Caco-2 (cell line): ENCODE measurements at regions not wholly inside any gene's neighbourhood (a gene's known extent, or its start where the extent isn't known, plus 50 kb on each side); places are given as distances from the start of the nearest gene placed in this dataset.

Experiments used
- BruUV-seq: library from RNA; stranded (reverse); fragments of 400-500 nt; replicated peaks from 2 replicates; lab custom pipeline; 2021; lab: Mats Ljungman, UMichigan
- CTCF ChIA-PET: fragments of 300-600 bp; sonication (Branson Sonifier 250); formaldehyde crosslinking; loops from one replicate; lab custom pipeline; 2022; ENCODE audit warnings: antibody characterized with exemption; lab: Charles Lee
- POLR2A ChIA-PET: fragments of 300-600 bp; sonication (Branson Sonifier 250); formaldehyde crosslinking; loops from one replicate; lab custom pipeline; 2022; ENCODE audit warnings: antibody characterized with exemption; lab: Charles Lee
- DNase-seq, 2 experiments: peaks; one replicate each; pipeline versions ENCODE4 v3.0.0 to v3.0.0-alpha.2; 2020 to 2022
- H3K27me3 ChIP-seq: replicated peaks from 2 replicates; pipeline ENCODE4 v1.6.0; 2011; ENCODE audit warnings: low read length; ENCODE audit not compliant: control insufficient read depth, insufficient read depth
- H3K36me3 ChIP-seq: 2 replicates; pipeline ENCODE4 v1.5.1; 2011; ENCODE audit warnings: low read length; ENCODE audit not compliant: control insufficient read depth, insufficient read depth
- H3K4me1 ChIP-seq: fragments of 250-450 bp; sonication (Bioruptor Pico); 2 replicates; pipeline ENCODE4 v1.5.1; 2020; ENCODE audit warnings: mild to moderate bottlenecking
- H3K4me3 ChIP-seq: 2 replicates; pipeline ENCODE4 v1.5.1; 2011; ENCODE audit warnings: low read depth, mild to moderate bottlenecking, control low read depth, low read length
- H3K9me3 ChIP-seq: fragments of 250-450 bp; sonication (Bioruptor Pico); 2 replicates; pipeline ENCODE4 v1.5.1; 2020; ENCODE audit warnings: mild to moderate bottlenecking, moderate library complexity
- H3K27ac Mint-ChIP-seq: one replicate; pipeline ENCODE4 v1.8.0; 2022; ENCODE audit warnings: mixed read lengths; ENCODE audit not compliant: unreplicated experiment
- H3K27me3 Mint-ChIP-seq: one replicate; pipeline ENCODE4 v1.8.0; 2022; ENCODE audit warnings: mixed read lengths; ENCODE audit not compliant: insufficient read depth, unreplicated experiment
- H3K36me3 Mint-ChIP-seq: one replicate; pipeline ENCODE4 v1.8.0; 2022; ENCODE audit warnings: mild to moderate bottlenecking, mixed read lengths; ENCODE audit not compliant: insufficient read depth, unreplicated experiment
- H3K4me1 Mint-ChIP-seq: one replicate; pipeline ENCODE4 v1.8.0; 2022; ENCODE audit warnings: low read depth, mixed read lengths; ENCODE audit not compliant: unreplicated experiment
- H3K4me3 Mint-ChIP-seq: one replicate; pipeline ENCODE4 v1.8.0; 2022; ENCODE audit warnings: mild to moderate bottlenecking, moderate library complexity, mixed read lengths; ENCODE audit not compliant: unreplicated experiment
- H3K9me3 Mint-ChIP-seq: one replicate; pipeline ENCODE4 v1.8.0; 2022; ENCODE audit warnings: mixed read lengths; ENCODE audit not compliant: unreplicated experiment
- CTCF ChIP-seq, 2 experiments: fragments of 200-600 bp in 1 of 2; IDR thresholded peaks; 1 replicate in 1 of 2; 2 replicates in 1 of 2; pipeline versions ENCODE4 v1.5.1 to v1.8.0; 2011 to 2022; ENCODE audit warnings: antibody characterized with exemption in 1 of 2, control low read depth in 1 of 2, inconsistent platforms in 1 of 2, low read depth in 1 of 2, low read length in 1 of 2, mild to moderate bottlenecking in 1 of 2, moderate library complexity in 1 of 2; ENCODE audit not compliant: insufficient read depth in 1 of 2, severe bottlenecking in 1 of 2, unreplicated experiment in 1 of 2
- intact Hi-C: fragments of 100-400 bp; cut with micrococcal nuclease; formaldehyde crosslinking; loops from one replicate; pipeline ENCODE4 v1.10.0; 2022; ENCODE audit not compliant: unreplicated experiment

- ChIA-PET CTCF (no interaction called here), POLR2A (no interaction called here)
- intact Hi-C loops = no loop called here
- H3K4me3 ChIP-seq = no peak overlapping the region
- H3K27ac Mint-ChIP-seq = no peak overlapping the region
- no peaks in the 10 kb centered on the region for H3K4me1 Mint-ChIP-seq
- H3K4me3 Mint-ChIP-seq = no peak overlapping the region
- DNase-seq = no peak
- H3K27me3 Mint-ChIP-seq = peaks cover 23% of the 10 kb centered on the region
- 0 out of 2 replicates have a peak, but pooled peaks cover 3% of the 10 kb centered on the region for H3K4me1 ChIP-seq
- TF ChIP-seq CTCF (IDR thresholded peaks at IDR 0.05; ENCODE audit: insufficient read depth in 1 of 2, low read depth in 1 of 2, low read length in 1 of 2, severe bottlenecking in 1 of 2, unreplicated experiment in 1 of 2) = no peak
- H3K9me3 Mint-ChIP-seq = no peaks in the 10 kb centered on the region
- no peaks in the 10 kb centered on the region for H3K36me3 Mint-ChIP-seq
- no peaks in the 10 kb centered on the region for H3K27me3 ChIP-seq
- no peaks in the 10 kb centered on the region for H3K9me3 ChIP-seq
- H3K36me3 ChIP-seq = no peaks in the 10 kb centered on the region
- no TSS peak for BruUV-seq
Observed at GRCh38 chr5:167750586-167750985, 540.9 kb upstream of the WWC1 start.

- intact Hi-C loops = no loop called here
- H3K4me3 Mint-ChIP-seq = no peak overlapping the region
Observed at GRCh38 chr5:167752936-167753335, 538.5 kb upstream of the WWC1 start.

GRCh38 chr5:167753725-167754490, 537.5 kb upstream of the WWC1 start:
- no peak overlapping the region for H3K4me3 ChIP-seq
- Mint-ChIP-seq H3K9me3 (no peaks in the 10 kb centered on the region), H3K27ac (no peak overlapping the region), H3K4me3 (no peak overlapping the region), H3K27me3 (peaks cover 14% of the 10 kb centered on the region), H3K4me1 (no peaks in the 10 kb centered on the region), H3K36me3 (no peaks in the 10 kb centered on the region)
- POLR2A ChIA-PET = no interaction called here
- DNase-seq = no peak
- BruUV-seq = no TSS peak
- H3K27me3 ChIP-seq = no peaks in the 10 kb centered on the region
- intact Hi-C loops = no loop called here
- no peaks in the 10 kb centered on the region for H3K36me3 ChIP-seq
- H3K9me3 ChIP-seq = no peaks in the 10 kb centered on the region
- CTCF ChIA-PET = no interaction called here
- H3K4me1 ChIP-seq = 0 out of 2 replicates have a peak, but pooled peaks cover 3% of the 10 kb centered on the region
- TF ChIP-seq CTCF (IDR thresholded peaks at IDR 0.05; ENCODE audit: insufficient read depth in 1 of 2, low read depth in 1 of 2, low read length in 1 of 2, severe bottlenecking in 1 of 2, unreplicated experiment in 1 of 2) = no peak

More at GRCh38 chr5:167752936-167753335, 538.5 kb upstream of the WWC1 start:
- Mint-ChIP-seq H3K27me3 (peaks cover 17% of the 10 kb centered on the region), H3K9me3 (no peaks in the 10 kb centered on the region), H3K36me3 (no peaks in the 10 kb centered on the region), H3K27ac (no peak overlapping the region), H3K4me1 (no peaks in the 10 kb centered on the region)
- Histone ChIP-seq H3K4me1 (0 out of 2 replicates have a peak, but pooled peaks cover 3% of the 10 kb centered on the region), H3K36me3 (no peaks in the 10 kb centered on the region), H3K27me3 (no peaks in the 10 kb centered on the region), H3K9me3 (no peaks in the 10 kb centered on the region), H3K4me3 (no peak overlapping the region)
- no TSS peak for BruUV-seq
- ChIA-PET POLR2A (no interaction called here), CTCF (no interaction called here)
- no peak for DNase-seq
- no peak for TF ChIP-seq CTCF (IDR thresholded peaks at IDR 0.05; ENCODE audit: insufficient read depth in 1 of 2, low read depth in 1 of 2, low read length in 1 of 2, severe bottlenecking in 1 of 2, unreplicated experiment in 1 of 2)
